ENCODE measurements at regions not wholly inside any gene's neighbourhood (a gene's known extent, or its start where the extent isn't known, plus 50 kb on each side); places are given as distances from the start of the nearest gene placed in this dataset.

- no peak overlapping the region for H3K4me3 Mint-ChIP-seq
- no peak for DNase-seq
- H3K4me1 Mint-ChIP-seq (ENCODE audit: low read depth): no peaks in the 10 kb centered on the region
- H3K9me3 Mint-ChIP-seq: no peaks in the 10 kb centered on the region; the same call in 1 of the 2 replicates
- no peaks in the 10 kb centered on the region for H3K27me3 Mint-ChIP-seq (ENCODE audit: insufficient read depth)
- H3K36me3 Mint-ChIP-seq (ENCODE audit: low read depth): no peaks in the 10 kb centered on the region
- no peak overlapping the region for H3K27ac Mint-ChIP-seq
- TF ChIP-seq CTCF (IDR thresholded peaks at IDR 0.05): no peak
Measured at GRCh38 chr9:71209890-71210289, 88.5 kb upstream of the TRPM3 start.

GRCh38 chr9:71202931-71203330 lies 81.5 kb upstream of the TRPM3 start:
- no peak for DNase-seq
- Mint-ChIP-seq H3K9me3 (peaks cover 4% of the 10 kb centered on the region; the same call in 1 of the 2 replicates), H3K4me3 (no peak overlapping the region)

GRCh38 chr9:71191708-71192107 lies 70.3 kb upstream of the TRPM3 start:
- Mint-ChIP-seq H3K4me1 (ENCODE audit: low read depth) (no peaks in the 10 kb centered on the region), H3K4me3 (no peak overlapping the region), H3K9me3 (no peaks in the 10 kb centered on the region), H3K36me3 (ENCODE audit: low read depth) (no peaks in the 10 kb centered on the region), H3K27ac (no peak overlapping the region), H3K27me3 (ENCODE audit: insufficient read depth) (peaks cover 1% of the 10 kb centered on the region; the same call in 1 of the 2 replicates)
- DNase-seq: no peak
- no peak for TF ChIP-seq CTCF (IDR thresholded peaks at IDR 0.05)

More at GRCh38 chr9:71202931-71203330, 81.5 kb upstream of the TRPM3 start:
- no peak for TF ChIP-seq CTCF (IDR thresholded peaks at IDR 0.05)
- H3K36me3 Mint-ChIP-seq (ENCODE audit: low read depth): no peaks in the 10 kb centered on the region
- H3K27me3 Mint-ChIP-seq (ENCODE audit: insufficient read depth): no peaks in the 10 kb centered on the region; the same call in none of the 2 replicates
- H3K4me1 Mint-ChIP-seq (ENCODE audit: low read depth): no peaks in the 10 kb centered on the region
- no peak overlapping the region for H3K27ac Mint-ChIP-seq

DNA sequence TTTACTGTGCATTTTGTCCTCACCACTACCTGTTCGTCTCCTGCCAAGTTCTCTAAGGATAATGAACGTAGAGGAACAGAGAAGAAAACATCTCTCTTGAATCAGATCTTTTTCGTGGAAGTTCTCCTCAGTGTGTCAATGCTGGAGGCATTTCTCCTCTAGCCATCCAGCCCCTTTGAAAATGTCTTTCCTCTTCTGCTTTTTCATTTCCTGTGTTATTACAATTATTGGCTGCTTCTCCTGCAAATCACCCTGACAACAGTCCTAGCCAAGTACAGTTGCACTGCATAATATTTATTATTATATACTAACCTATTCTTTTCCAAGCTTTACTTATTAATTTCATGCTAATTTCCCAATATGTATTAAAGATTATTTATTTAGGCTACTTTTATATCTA lies 61.8 kb upstream of the TRPM3 start:
- no peaks in the 10 kb centered on the region for H3K4me1 Mint-ChIP-seq (ENCODE audit: low read depth)
- no peaks in the 10 kb centered on the region for H3K36me3 Mint-ChIP-seq (ENCODE audit: low read depth)
- DNase-seq: no peak
- H3K4me3 Mint-ChIP-seq: no peak overlapping the region
- no peak overlapping the region for H3K27ac Mint-ChIP-seq
- no peaks in the 10 kb centered on the region for H3K9me3 Mint-ChIP-seq
- no peaks in the 10 kb centered on the region for H3K27me3 Mint-ChIP-seq (ENCODE audit: insufficient read depth)
- no peak for TF ChIP-seq CTCF (IDR thresholded peaks at IDR 0.05)

- Mint-ChIP-seq H3K4me1 (ENCODE audit: low read depth) (no peaks in the 10 kb centered on the region), H3K9me3 (no peaks in the 10 kb centered on the region), H3K4me3 (no peak overlapping the region), H3K27ac (no peak overlapping the region), H3K36me3 (ENCODE audit: low read depth) (no peaks in the 10 kb centered on the region), H3K27me3 (ENCODE audit: insufficient read depth) (peaks cover 1% of the 10 kb centered on the region; the same call in 1 of the 2 replicates)
- no peak for TF ChIP-seq CTCF (IDR thresholded peaks at IDR 0.05)
- DNase-seq: no peak
Measured at GRCh38 chr9:71179183-71179582, 57.8 kb upstream of the TRPM3 start.

- H3K27ac Mint-ChIP-seq: no peak overlapping the region
- no peaks in the 10 kb centered on the region for H3K9me3 Mint-ChIP-seq
- no peaks in the 10 kb centered on the region for H3K36me3 Mint-ChIP-seq (ENCODE audit: low read depth)
- H3K4me3 Mint-ChIP-seq: no peak overlapping the region
- H3K27me3 Mint-ChIP-seq (ENCODE audit: insufficient read depth): peaks cover 1% of the 10 kb centered on the region; the same call in 1 of the 2 replicates
- no peak for TF ChIP-seq CTCF (IDR thresholded peaks at IDR 0.05)
- H3K4me1 Mint-ChIP-seq (ENCODE audit: low read depth): no peaks in the 10 kb centered on the region
- DNase-seq: no peak
Measured at GRCh38 chr9:71177901-71178300, 56.5 kb upstream of the TRPM3 start.

Data from HFFc6 (cell line).